ENCODE measurements at regions not wholly inside any gene's neighbourhood (a gene's known extent, or its start where the extent isn't known, plus 50 kb on each side); places are given as distances from the start of the nearest gene placed in this dataset.

DNA sequence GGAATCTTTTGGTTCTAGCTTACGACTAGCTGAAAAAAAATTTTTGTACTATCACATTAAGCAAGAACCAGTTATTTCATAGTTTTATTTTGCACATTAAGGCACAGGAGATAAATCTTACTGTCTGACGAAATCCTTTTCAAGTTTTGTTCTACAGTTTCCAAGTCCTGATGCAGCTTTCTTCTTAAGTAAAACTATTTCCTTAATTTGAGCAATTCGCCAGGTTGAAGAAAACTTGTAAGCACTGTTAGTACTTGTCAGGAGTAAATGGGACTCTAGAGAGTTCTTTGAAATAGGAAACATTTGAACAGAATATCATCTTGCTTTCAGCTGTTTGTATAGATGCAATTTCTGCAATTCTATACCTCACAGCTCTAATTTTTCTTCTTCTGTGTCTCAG lies 318.8 kb upstream of the ELAVL2 start:
- no peak for TF ChIP-seq CTCF (IDR thresholded peaks at IDR 0.05 in 4 of 5, conservative IDR thresholded peaks at IDR 0.05 in 1 of 5)
- no peak for TF ChIP-seq POLR2A (IDR thresholded peaks at IDR 0.05)

Data from gastrocnemius medialis (tissue), 4 donors.